Mammary epithelial cell (primary cell): ENCODE measurements at regions not wholly inside any gene's neighbourhood (a gene's known extent, or its start where the extent isn't known, plus 50 kb on each side); places are given as distances from the start of the nearest gene placed in this dataset.

Source experiments
- CTCF ChIP-seq, 2 donors: IDR thresholded peaks in 1 of 2; conservative IDR thresholded peaks in 1 of 2; 2 replicates each; pipeline ENCODE4 v1.5.1; 2011 to 2012; ENCODE audit warnings: inconsistent platforms in 2 of 2, low read length in 2 of 2, mild to moderate bottlenecking in 2 of 2, control low read depth in 1 of 2, low read depth in 1 of 2; ENCODE audit not compliant: insufficient read depth in 1 of 2; ENCODE audit errors: extremely low read depth in 1 of 2
- EZH2 ChIP-seq: IDR thresholded peaks from 2 replicates; pipeline ENCODE4 v1.6.1; 2012; ENCODE audit warnings: low read length, inconsistent platforms, borderline replicate concordance

GRCh38 chr20:50291254-50292078, 100.8 kb downstream of the CEBPB start:
- TF ChIP-seq CTCF (conservative IDR thresholded peaks at IDR 0.05 in 1 of 2, IDR thresholded peaks at IDR 0.05 in 1 of 2; ENCODE audit: extremely low read depth in 1 of 2, insufficient read depth in 1 of 2, low read depth in 1 of 2, low read length in 2 of 2) (no peak), EZH2 (no peak)
